OCI-LY7 (cell line): ENCODE measurements at regions not wholly inside any gene's neighbourhood (a gene's known extent, or its start where the extent isn't known, plus 50 kb on each side); places are given as distances from the start of the nearest gene placed in this dataset.

Experiments
- BruUV-seq: library from RNA; stranded (reverse); fragments of 400-500 nt; replicated peaks from 2 replicates; lab custom pipeline; 2021; lab: Mats Ljungman, UMichigan
- CTCF ChIA-PET: fragments of 300-600 bp; sonication (Branson Sonifier 250); formaldehyde crosslinking; loops from one replicate; lab custom pipeline; 2022; ENCODE audit warnings: antibody characterized with exemption; ENCODE audit not compliant: unreplicated experiment; lab: Charles Lee
- POLR2A ChIA-PET: fragments of 300-600 bp; sonication (Branson Sonifier 250); formaldehyde crosslinking; loops from one replicate; lab custom pipeline; 2022; ENCODE audit warnings: antibody characterized with exemption; lab: Charles Lee
- DNase-seq: peaks from one replicate; pipeline ENCODE4 v3.0.0-alpha.2; 2015; ENCODE audit warnings: low spot score
- H2AFZ ChIP-seq: fragments of 200-600 bp; sonication (generic), shearing (Covaris generic); 2 replicates; pipeline ENCODE4 v1.6.1; 2014; ENCODE audit warnings: mild to moderate bottlenecking, antibody characterized with exemption, low read length, moderate library complexity
- H3K27ac ChIP-seq: fragments of 200-600 bp; sonication (generic); 2 replicates; pipeline ENCODE4 v1.5.1; 2014; ENCODE audit warnings: mixed run types, low read depth, mild to moderate bottlenecking, moderate library complexity, low read length, inconsistent platforms; ENCODE audit not compliant: poor library complexity, severe bottlenecking
- H3K36me3 ChIP-seq: fragments of 200-600 bp; sonication (generic); 2 replicates; pipeline ENCODE4 v1.6.1; 2014; ENCODE audit warnings: mild to moderate bottlenecking, antibody characterized with exemption, low read length, moderate library complexity, mixed read lengths; ENCODE audit not compliant: insufficient read depth
- H3K4me1 ChIP-seq: fragments of 200-600 bp; sonication (generic); 2 replicates; pipeline ENCODE4 v1.5.1; 2014; ENCODE audit warnings: mild to moderate bottlenecking, low read length; ENCODE audit not compliant: insufficient read depth, poor library complexity, severe bottlenecking
- H3K4me2 ChIP-seq: fragments of 200-600 bp; sonication (generic); 2 replicates; pipeline ENCODE4 v1.6.1; 2014; ENCODE audit warnings: mild to moderate bottlenecking, low read length
- H3K4me3 ChIP-seq: fragments of 200-600 bp; sonication (generic); 2 replicates; pipeline ENCODE4 v1.5.1; 2014; ENCODE audit warnings: mild to moderate bottlenecking, low read depth, low read length; ENCODE audit not compliant: poor library complexity, severe bottlenecking
- H3K79me2 ChIP-seq: fragments of 200-600 bp; sonication (generic); 2 replicates; pipeline ENCODE4 v1.6.1; 2016; ENCODE audit warnings: low read depth, mild to moderate bottlenecking, low read length, moderate library complexity, mixed read lengths; ENCODE audit not compliant: insufficient read depth
- H3K9me2 ChIP-seq: fragments of 200-600 bp; sonication (generic); 2 replicates; pipeline ENCODE4 v1.6.1; 2016; ENCODE audit warnings: mild to moderate bottlenecking, low read length, mixed read lengths; ENCODE audit not compliant: insufficient read depth
- H3K9me3 ChIP-seq: fragments of 200-600 bp; sonication (generic); 2 replicates; pipeline ENCODE4 v1.6.1; 2014; ENCODE audit warnings: mild to moderate bottlenecking, mixed run types, low read length, mixed read lengths
- H4K20me1 ChIP-seq: fragments of 200-600 bp; sonication (generic); 2 replicates; pipeline ENCODE4 v1.6.1; 2014; ENCODE audit warnings: mild to moderate bottlenecking, antibody characterized with exemption, low read length, moderate library complexity, mixed read lengths; ENCODE audit not compliant: insufficient read depth
- CTCF ChIP-seq: fragments of 200-600 bp; sonication (generic); conservative IDR thresholded peaks from 2 replicates; pipeline ENCODE4 v1.5.1; 2014; ENCODE audit warnings: mild to moderate bottlenecking, antibody characterized with exemption, low read length, moderate library complexity, mixed read lengths
- EZH2phosphoT487 ChIP-seq: fragments of 200-600 bp; sonication (generic); IDR thresholded peaks from 2 replicates; pipeline ENCODE4 v1.6.1; 2018; ENCODE audit warnings: low read depth, borderline replicate concordance, mild to moderate bottlenecking, mixed run types, antibody characterized with exemption, low read length, moderate library complexity, mixed read lengths
- intact Hi-C: fragments of 100-400 bp; cut with micrococcal nuclease; formaldehyde crosslinking; loops from one replicate; pipeline ENCODE4 v1.10.0; 2022; ENCODE audit not compliant: unreplicated experiment

- BruUV-seq = no TSS peak
- POLR2A ChIA-PET = no interaction called here
Observed at GRCh38 chr6:98471444-98471843, 362.9 kb upstream of the POU3F2 start.

GRCh38 chr6:98477231-98477630, 357.1 kb upstream of the POU3F2 start:
- TF ChIP-seq CTCF (no peak), EZH2phosphoT487 (no peak)
- no peaks in the 10 kb centered on the region for H3K9me2 ChIP-seq
- no peaks in the 10 kb centered on the region for H3K9me3 ChIP-seq
- H3K4me1 ChIP-seq = no peaks in the 10 kb centered on the region
- H3K27ac ChIP-seq = no peak overlapping the region
- H3K36me3 ChIP-seq = no peaks in the 10 kb centered on the region
- no peaks in the 10 kb centered on the region for H4K20me1 ChIP-seq
- BruUV-seq = no TSS peak
- H3K79me2 ChIP-seq = no peaks in the 10 kb centered on the region
- CTCF ChIA-PET = no interaction called here
- POLR2A ChIA-PET = no interaction called here
- H3K4me3 ChIP-seq = no peak overlapping the region
- no peak for DNase-seq
- no peak overlapping the region for H3K4me2 ChIP-seq
- intact Hi-C loops = no loop called here
- no peak overlapping the region for H2AFZ ChIP-seq

More at GRCh38 chr6:98471444-98471843, 362.9 kb upstream of the POU3F2 start:
- Histone ChIP-seq H3K9me2 (no peaks in the 10 kb centered on the region), H3K27ac (no peak overlapping the region), H3K4me1 (no peaks in the 10 kb centered on the region), H3K79me2 (no peaks in the 10 kb centered on the region), H3K9me3 (no peaks in the 10 kb centered on the region), H2AFZ (no peak overlapping the region), H3K36me3 (no peaks in the 10 kb centered on the region), H3K4me2 (no peak overlapping the region), H4K20me1 (no peaks in the 10 kb centered on the region), H3K4me3 (no peak overlapping the region)
- no peak for TF ChIP-seq CTCF
- TF ChIP-seq EZH2phosphoT487 = no peak
- CTCF ChIA-PET = no interaction called here
- intact Hi-C loops = no loop called here
- DNase-seq = no peak

GRCh38 chr6:98484696-98485095, 349.7 kb upstream of the POU3F2 start:
- Histone ChIP-seq H3K79me2 (no peaks in the 10 kb centered on the region), H3K9me2 (no peaks in the 10 kb centered on the region), H2AFZ (no peak overlapping the region), H3K4me3 (no peak overlapping the region), H3K27ac (no peak overlapping the region), H3K9me3 (no peaks in the 10 kb centered on the region), H4K20me1 (no peaks in the 10 kb centered on the region), H3K4me2 (no peak overlapping the region), H3K4me1 (no peaks in the 10 kb centered on the region), H3K36me3 (no peaks in the 10 kb centered on the region)
- intact Hi-C loops = no loop called here
- TF ChIP-seq EZH2phosphoT487 (no peak), CTCF (no peak)
- no peak for DNase-seq
- BruUV-seq = no TSS peak
- POLR2A ChIA-PET = no interaction called here
- CTCF ChIA-PET = no interaction called here
